ENCODE measurements at regions not wholly inside any gene's neighbourhood (a gene's known extent, or its start where the extent isn't known, plus 50 kb on each side); places are given as distances from the start of the nearest gene placed in this dataset.

DNA sequence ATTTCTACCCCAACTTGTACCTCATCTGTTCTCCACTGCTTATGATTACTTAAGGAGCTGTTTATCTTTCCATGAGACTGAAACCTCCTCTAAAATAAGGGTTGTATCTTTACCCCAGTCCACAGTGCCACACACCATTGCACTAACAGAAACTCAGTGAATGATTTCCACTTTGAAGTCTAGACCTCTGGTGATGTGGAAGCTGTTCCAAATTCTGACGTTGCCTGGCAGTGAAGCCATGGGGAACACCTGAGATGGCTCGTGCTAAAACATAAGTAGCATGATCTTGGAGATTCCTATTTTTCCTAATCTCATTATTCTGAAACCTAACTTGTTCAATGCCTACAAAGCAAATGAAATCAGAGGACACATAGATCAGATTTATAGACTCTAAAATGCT, 583.2 kb downstream of the EBF1 start:
- no peak overlapping the region for H3K27ac ChIP-seq
- DNase-seq (no peak), ATAC-seq (no peak)
- no peaks in the 10 kb centered on the region for H3K4me1 ChIP-seq
- H3K9me3 ChIP-seq = no peaks in the 10 kb centered on the region
- intact Hi-C loops (cut with DNase I) = no loop called here
- 79% methylated on average over 2 of the region's 2 CpGs for WGBS (ENCODE audit: insufficient coverage, low coverage, low lambda C conversion rate, missing lambda C conversion rate)
- H3K27me3 ChIP-seq = no peaks in the 10 kb centered on the region
- TF ChIP-seq POLR2A (IDR thresholded peaks at IDR 0.05) = no peak
- TF ChIP-seq, protein P1, sequence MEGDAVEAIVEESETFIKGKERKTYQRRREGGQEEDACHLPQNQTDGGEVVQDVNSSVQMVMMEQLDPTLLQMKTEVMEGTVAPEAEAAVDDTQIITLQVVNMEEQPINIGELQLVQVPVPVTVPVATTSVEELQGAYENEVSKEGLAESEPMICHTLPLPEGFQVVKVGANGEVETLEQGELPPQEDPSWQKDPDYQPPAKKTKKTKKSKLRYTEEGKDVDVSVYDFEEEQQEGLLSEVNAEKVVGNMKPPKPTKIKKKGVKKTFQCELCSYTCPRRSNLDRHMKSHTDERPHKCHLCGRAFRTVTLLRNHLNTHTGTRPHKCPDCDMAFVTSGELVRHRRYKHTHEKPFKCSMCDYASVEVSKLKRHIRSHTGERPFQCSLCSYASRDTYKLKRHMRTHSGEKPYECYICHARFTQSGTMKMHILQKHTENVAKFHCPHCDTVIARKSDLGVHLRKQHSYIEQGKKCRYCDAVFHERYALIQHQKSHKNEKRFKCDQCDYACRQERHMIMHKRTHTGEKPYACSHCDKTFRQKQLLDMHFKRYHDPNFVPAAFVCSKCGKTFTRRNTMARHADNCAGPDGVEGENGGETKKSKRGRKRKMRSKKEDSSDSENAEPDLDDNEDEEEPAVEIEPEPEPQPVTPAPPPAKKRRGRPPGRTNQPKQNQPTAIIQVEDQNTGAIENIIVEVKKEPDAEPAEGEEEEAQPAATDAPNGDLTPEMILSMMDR (IDR thresholded peaks at IDR 0.05) = no peak
- H3K4me3 ChIP-seq = no peak overlapping the region
- H3K36me3 ChIP-seq = no peaks in the 10 kb centered on the region

DNA sequence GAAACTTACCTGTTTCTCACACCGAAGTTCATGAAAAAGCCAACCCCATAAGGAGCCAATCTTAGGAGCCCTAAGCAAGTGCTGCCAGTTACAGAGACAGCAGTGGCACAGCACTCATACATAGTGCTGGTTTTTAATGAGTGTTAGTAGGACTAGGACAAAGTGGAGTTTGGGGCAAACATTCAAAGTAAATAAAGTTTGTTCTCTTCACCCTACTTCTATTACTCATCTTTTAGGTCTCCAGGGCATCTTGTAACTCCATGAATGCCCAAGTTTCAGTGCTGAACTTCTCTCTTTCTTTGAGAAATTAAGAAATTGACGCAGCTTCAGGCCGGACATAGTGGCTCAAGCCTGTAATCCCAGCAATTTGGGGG, 584.7 kb downstream of the EBF1 start:
- TF ChIP-seq, protein P1 (IDR thresholded peaks at IDR 0.05) = no peak
- no peak for TF ChIP-seq POLR2A (IDR thresholded peaks at IDR 0.05)
- DNase-seq (no peak), ATAC-seq (no peak)
- no peak overlapping the region for H3K4me3 ChIP-seq
- H3K27me3 ChIP-seq = no peaks in the 10 kb centered on the region
- WGBS (ENCODE audit: insufficient coverage, low coverage, low lambda C conversion rate, missing lambda C conversion rate) = 89% methylated on average over 3 of the region's 3 CpGs
- H3K9me3 ChIP-seq = no peaks in the 10 kb centered on the region
- no peaks in the 10 kb centered on the region for H3K4me1 ChIP-seq
- no peaks in the 10 kb centered on the region for H3K36me3 ChIP-seq
- no peak overlapping the region for H3K27ac ChIP-seq
- intact Hi-C loops (cut with DNase I) = no loop called here

DNA sequence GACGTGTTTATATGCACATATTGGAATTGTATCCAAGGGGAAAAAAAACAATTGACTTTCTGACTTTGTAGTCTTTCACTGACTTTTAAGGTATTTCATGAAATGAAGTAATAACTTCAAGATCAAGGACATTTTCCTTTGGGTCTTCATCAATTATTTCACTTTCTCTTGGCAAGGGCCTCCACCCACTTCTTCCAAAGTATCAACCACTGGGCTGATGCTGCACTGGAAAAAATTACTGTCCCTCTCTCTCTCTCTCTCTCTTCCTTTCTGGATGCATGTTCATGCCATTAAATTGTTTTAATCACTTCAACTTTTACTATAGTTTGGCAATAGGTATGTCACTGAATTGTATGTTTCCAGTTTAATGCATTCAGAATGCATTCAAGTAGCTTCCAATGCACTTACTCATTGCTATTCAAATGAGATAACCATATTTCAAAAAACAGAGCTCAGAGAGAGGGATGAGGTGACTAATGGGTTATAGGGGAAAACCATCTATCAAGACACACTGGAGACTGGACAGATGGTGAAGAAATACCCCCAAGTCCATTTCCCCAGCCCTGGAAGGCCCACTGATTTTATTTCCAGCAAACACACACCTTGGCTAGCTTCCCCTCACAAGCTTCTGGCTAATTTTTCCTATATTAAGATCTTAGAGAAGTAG, 585.3 kb downstream of the EBF1 start:
- H3K4me1 ChIP-seq = no peaks in the 10 kb centered on the region
- intact Hi-C loops (cut with DNase I) = no loop called here
- TF ChIP-seq, protein P1 (IDR thresholded peaks at IDR 0.05) = no peak
- TF ChIP-seq POLR2A (IDR thresholded peaks at IDR 0.05) = no peak
- no peaks in the 10 kb centered on the region for H3K9me3 ChIP-seq
- ATAC-seq (no peak), DNase-seq (no peak)
- no peaks in the 10 kb centered on the region for H3K27me3 ChIP-seq
- H3K27ac ChIP-seq = no peak overlapping the region
- 71% methylated on average over 1 of the region's 1 CpG for WGBS (ENCODE audit: insufficient coverage, low coverage, low lambda C conversion rate, missing lambda C conversion rate)
- no peak overlapping the region for H3K4me3 ChIP-seq
- no peaks in the 10 kb centered on the region for H3K36me3 ChIP-seq

DNA sequence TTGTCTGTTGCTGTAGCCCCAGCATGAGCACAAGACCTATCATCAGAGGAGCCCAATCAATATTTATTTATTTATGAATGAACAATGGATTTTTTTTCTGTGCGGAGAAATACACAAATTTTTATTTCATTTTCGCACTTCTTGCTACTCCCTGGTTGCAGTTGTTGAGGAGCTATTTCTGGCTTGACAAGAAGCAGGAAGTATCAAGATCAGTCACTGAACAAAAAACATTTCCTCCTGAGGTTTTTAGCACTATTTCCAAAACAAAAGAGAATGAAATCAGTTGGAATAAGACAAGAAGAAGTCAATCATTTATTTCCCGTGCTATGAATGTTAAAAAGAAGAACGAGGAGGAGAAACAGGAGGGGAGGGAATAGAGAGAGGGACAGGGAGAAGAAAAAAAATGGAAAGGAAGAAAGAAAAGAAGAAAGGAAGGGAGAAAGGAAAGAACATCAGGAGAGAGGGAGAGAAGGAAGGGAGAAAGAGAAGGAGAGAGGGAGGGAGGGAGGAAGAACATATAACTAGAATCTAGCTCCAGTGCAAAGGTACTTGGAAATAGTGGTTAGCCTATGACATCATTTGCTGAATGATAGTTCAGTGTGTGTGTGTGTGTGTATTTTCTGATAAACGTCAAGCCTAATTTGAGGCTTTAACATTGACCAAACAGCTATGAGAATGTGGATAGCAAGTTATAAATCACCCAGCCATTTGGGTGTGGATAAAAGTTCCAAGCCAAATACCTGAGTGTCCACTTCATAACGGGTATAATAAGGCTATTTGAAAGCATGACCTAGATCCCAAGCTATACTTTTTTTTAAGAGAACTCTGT, 586.0 kb downstream of the EBF1 start:
- ATAC-seq (no peak), DNase-seq (no peak)
- H3K27ac ChIP-seq = no peak overlapping the region
- 36% methylated on average over 6 of the region's 6 CpGs for WGBS (ENCODE audit: insufficient coverage, low coverage, low lambda C conversion rate, missing lambda C conversion rate)
- no peaks in the 10 kb centered on the region for H3K36me3 ChIP-seq
- no peaks in the 10 kb centered on the region for H3K4me1 ChIP-seq
- H3K27me3 ChIP-seq = no peaks in the 10 kb centered on the region
- H3K4me3 ChIP-seq = no peak overlapping the region
- H3K9me3 ChIP-seq = no peaks in the 10 kb centered on the region
- intact Hi-C loops (cut with DNase I) = no loop called here
- no peak for TF ChIP-seq POLR2A (IDR thresholded peaks at IDR 0.05)
- TF ChIP-seq, protein P1 (IDR thresholded peaks at IDR 0.05) = no peak
